ENCODE measurements at regions not wholly inside any gene's neighbourhood (a gene's known extent, or its start where the extent isn't known, plus 50 kb on each side); places are given as distances from the start of the nearest gene placed in this dataset.

DNA sequence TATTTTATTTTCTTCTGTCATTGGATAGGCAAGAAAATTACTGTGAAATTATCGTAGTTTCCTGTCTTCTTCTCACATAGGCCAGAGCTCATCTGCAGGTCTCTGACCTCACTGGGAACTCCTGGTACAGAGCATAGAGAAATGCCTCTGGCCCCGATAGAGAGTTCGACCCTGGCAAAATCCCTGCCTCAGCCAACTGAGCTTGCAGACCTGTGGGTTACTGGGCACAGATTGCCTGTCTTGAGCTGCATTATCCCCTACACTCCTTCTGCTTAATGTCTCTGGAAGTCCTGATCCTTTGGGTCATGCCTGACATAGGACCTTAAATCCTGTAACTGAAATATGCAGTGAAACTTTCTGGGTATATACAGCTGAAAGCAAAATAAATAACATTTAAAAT lies 439.3 kb upstream of the CTNND2 start (continued):
- TF ChIP-seq PHF8 (conservative IDR thresholded peaks at IDR 0.05; ENCODE audit: low read depth, low read length) = no peak

All from H1 (cell line).